ENCODE measurements at regions not wholly inside any gene's neighbourhood (a gene's known extent, or its start where the extent isn't known, plus 50 kb on each side); places are given as distances from the start of the nearest gene placed in this dataset.

GRCh38 chr12:83985084-83985483 is 927.5 kb downstream of the SLC6A15 start:
- H3K4me3 ChIP-seq (ENCODE audit: low read length) = no peak overlapping the region
- Mint-ChIP-seq H3K27me3 (no peaks in the 10 kb centered on the region), H3K4me3 (no peak overlapping the region), H3K36me3 (ENCODE audit: low read depth) (no peaks in the 10 kb centered on the region), H3K4me1 (ENCODE audit: low read depth) (no peaks in the 10 kb centered on the region), H3K27ac (no peak overlapping the region), H3K9me3 (peaks cover under 1% of the 10 kb centered on the region)
- no peak overlapping the region for H3K27ac ChIP-seq (ENCODE audit: low read depth in 1 of 2, low read length in 2 of 2)
- DNase-seq (no peak), ATAC-seq (ENCODE audit: poor library complexity) (no peak)
- ChIA-PET POLR2A (no interaction called here), CTCF (no interaction called here)
- H3K9me3 ChIP-seq (ENCODE audit: control insufficient read depth in 1 of 2, insufficient read depth in 1 of 2, low read length in 2 of 2) = no peaks in the 10 kb centered on the region
- intact Hi-C loops (cut with DNase I, micrococcal nuclease) = no loop called here
- TF ChIP-seq CTCF (IDR thresholded peaks at IDR 0.05) = no peak
- H3K4me1 ChIP-seq (ENCODE audit: insufficient read depth, low read length) = no peaks in the 10 kb centered on the region
- H3K27me3 ChIP-seq (ENCODE audit: control insufficient read depth in 1 of 2, insufficient read depth in 2 of 2, low read length in 2 of 2) = no peaks in the 10 kb centered on the region
- no peaks in the 10 kb centered on the region for H3K36me3 ChIP-seq (ENCODE audit: insufficient read depth, low read length)

GRCh38 chr12:83980398-83980797 is 932.2 kb downstream of the SLC6A15 start:
- Mint-ChIP-seq H3K4me1 (ENCODE audit: low read depth) (no peaks in the 10 kb centered on the region), H3K9me3 (peaks cover 3% of the 10 kb centered on the region), H3K36me3 (ENCODE audit: low read depth) (no peaks in the 10 kb centered on the region), H3K4me3 (no peak overlapping the region), H3K27ac (no peak overlapping the region), H3K27me3 (no peaks in the 10 kb centered on the region)
- ATAC-seq (ENCODE audit: poor library complexity) (no peak), DNase-seq (no peak)
- H3K9me3 ChIP-seq (ENCODE audit: control insufficient read depth in 1 of 2, insufficient read depth in 1 of 2, low read length in 2 of 2) = peaks cover 0 to 4% of the 10 kb centered on the region in 2 experiments
- TF ChIP-seq CTCF (IDR thresholded peaks at IDR 0.05) = no peak
- H3K36me3 ChIP-seq (ENCODE audit: insufficient read depth, low read length) = no peaks in the 10 kb centered on the region
- H3K4me1 ChIP-seq (ENCODE audit: insufficient read depth, low read length) = no peaks in the 10 kb centered on the region
- H3K27me3 ChIP-seq (ENCODE audit: control insufficient read depth in 1 of 2, insufficient read depth in 2 of 2, low read length in 2 of 2) = no peaks in the 10 kb centered on the region
- ChIA-PET POLR2A (no interaction called here), CTCF (no interaction called here)
- intact Hi-C loops (cut with DNase I, micrococcal nuclease) = no loop called here
- H3K27ac ChIP-seq (ENCODE audit: low read depth in 1 of 2, low read length in 2 of 2) = no peak overlapping the region
- H3K4me3 ChIP-seq (ENCODE audit: low read length) = no peak overlapping the region

GRCh38 chr12:83979785-83980184 is 932.8 kb downstream of the SLC6A15 start:
- Mint-ChIP-seq H3K4me1 (ENCODE audit: low read depth) (no peaks in the 10 kb centered on the region), H3K27ac (no peak overlapping the region), H3K27me3 (no peaks in the 10 kb centered on the region), H3K36me3 (ENCODE audit: low read depth) (no peaks in the 10 kb centered on the region), H3K4me3 (no peak overlapping the region), H3K9me3 (peaks cover 3% of the 10 kb centered on the region)
- ATAC-seq (ENCODE audit: poor library complexity) (no peak), DNase-seq (no peak)
- Histone ChIP-seq H3K27ac (ENCODE audit: low read depth in 1 of 2, low read length in 2 of 2) (no peak overlapping the region), H3K4me3 (ENCODE audit: low read length) (no peak overlapping the region), H3K27me3 (ENCODE audit: control insufficient read depth in 1 of 2, insufficient read depth in 2 of 2, low read length in 2 of 2) (no peaks in the 10 kb centered on the region), H3K36me3 (ENCODE audit: insufficient read depth, low read length) (no peaks in the 10 kb centered on the region), H3K4me1 (ENCODE audit: insufficient read depth, low read length) (no peaks in the 10 kb centered on the region), H3K9me3 (ENCODE audit: control insufficient read depth in 1 of 2, insufficient read depth in 1 of 2, low read length in 2 of 2) (peaks cover 0 to 4% of the 10 kb centered on the region in 2 experiments)
- CTCF ChIA-PET = no interaction called here
- POLR2A ChIA-PET = no interaction called here
- TF ChIP-seq CTCF (IDR thresholded peaks at IDR 0.05) = no peak
- intact Hi-C loops (cut with DNase I, micrococcal nuclease) = no loop called here

Data from CD4-positive, alpha-beta T cell (primary cell).